ES-I3 (cell line): ENCODE measurements at regions not wholly inside any gene's neighbourhood (a gene's known extent, or its start where the extent isn't known, plus 50 kb on each side); places are given as distances from the start of the nearest gene placed in this dataset.

Experiments
- H3K36me3 ChIP-seq: 2 replicates; pipeline ENCODE4 v1.6.1; 2013; ENCODE audit warnings: mild to moderate bottlenecking, low read length, control low read depth, moderate library complexity; ENCODE audit not compliant: insufficient read depth
- H3K4me1 ChIP-seq: 2 replicates; pipeline ENCODE4 v1.6.1; 2013; ENCODE audit warnings: mild to moderate bottlenecking, control low read depth, low read length; ENCODE audit not compliant: insufficient read depth
- H3K9ac ChIP-seq: 2 replicates; pipeline ENCODE4 v1.6.1; 2013; ENCODE audit warnings: low read depth, mild to moderate bottlenecking, low read length, moderate library complexity
- H3K9me3 ChIP-seq: 2 replicates; pipeline ENCODE4 v1.6.1; 2013; ENCODE audit warnings: mild to moderate bottlenecking, low read length, moderate library complexity; ENCODE audit not compliant: control insufficient read depth, insufficient read depth

- no peak overlapping the region for H3K9ac ChIP-seq
- no peaks in the 10 kb centered on the region for H3K9me3 ChIP-seq
- 0 out of 2 replicates have a peak, but pooled peaks cover 4% of the 10 kb centered on the region for H3K4me1 ChIP-seq
- no peaks in the 10 kb centered on the region for H3K36me3 ChIP-seq
Measured at GRCh38 chr16:85550953-85551924, 61.9 kb upstream of the GSE1 start.

DNA sequence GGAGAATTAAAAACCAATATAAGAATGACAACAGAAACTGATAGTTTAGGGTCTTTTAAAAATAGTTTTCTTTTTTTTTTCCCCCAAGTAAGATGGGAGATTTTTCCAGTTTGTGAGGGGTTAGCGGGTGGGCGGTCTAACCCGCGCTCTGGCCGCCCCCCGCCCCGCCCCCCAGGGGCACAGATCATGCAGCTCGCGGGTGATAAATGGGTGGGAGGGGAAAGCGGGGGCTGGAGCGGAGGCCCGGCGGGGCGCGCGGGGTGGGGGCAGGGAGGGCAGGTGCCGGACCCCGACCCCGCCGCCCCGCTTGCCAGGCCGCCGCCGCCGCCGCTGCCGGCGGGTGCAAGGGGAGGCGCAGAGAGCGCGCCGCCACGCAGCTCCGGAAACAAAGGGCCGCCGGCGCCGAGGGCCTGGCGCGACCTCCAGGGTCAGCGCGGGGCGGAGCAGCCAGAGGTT lies 60.1 kb upstream of the GSE1 start:
- H3K9me3 ChIP-seq = no peaks in the 10 kb centered on the region
- H3K4me1 ChIP-seq = peaks cover 8% of the 10 kb centered on the region; the same call in 1 of the 2 replicates
- no peaks in the 10 kb centered on the region for H3K36me3 ChIP-seq
- peak overlapping the region; percentile 63; the same call in 1 of the 2 replicates for H3K9ac ChIP-seq

GRCh38 chr16:85553436-85554113 lies 59.5 kb upstream of the GSE1 start:
- H3K4me1 ChIP-seq = peaks cover 14% of the 10 kb centered on the region
- no peaks in the 10 kb centered on the region for H3K36me3 ChIP-seq
- no peaks in the 10 kb centered on the region for H3K9me3 ChIP-seq
- peak overlapping the region; percentile 63; the same call in 1 of the 2 replicates for H3K9ac ChIP-seq

DNA sequence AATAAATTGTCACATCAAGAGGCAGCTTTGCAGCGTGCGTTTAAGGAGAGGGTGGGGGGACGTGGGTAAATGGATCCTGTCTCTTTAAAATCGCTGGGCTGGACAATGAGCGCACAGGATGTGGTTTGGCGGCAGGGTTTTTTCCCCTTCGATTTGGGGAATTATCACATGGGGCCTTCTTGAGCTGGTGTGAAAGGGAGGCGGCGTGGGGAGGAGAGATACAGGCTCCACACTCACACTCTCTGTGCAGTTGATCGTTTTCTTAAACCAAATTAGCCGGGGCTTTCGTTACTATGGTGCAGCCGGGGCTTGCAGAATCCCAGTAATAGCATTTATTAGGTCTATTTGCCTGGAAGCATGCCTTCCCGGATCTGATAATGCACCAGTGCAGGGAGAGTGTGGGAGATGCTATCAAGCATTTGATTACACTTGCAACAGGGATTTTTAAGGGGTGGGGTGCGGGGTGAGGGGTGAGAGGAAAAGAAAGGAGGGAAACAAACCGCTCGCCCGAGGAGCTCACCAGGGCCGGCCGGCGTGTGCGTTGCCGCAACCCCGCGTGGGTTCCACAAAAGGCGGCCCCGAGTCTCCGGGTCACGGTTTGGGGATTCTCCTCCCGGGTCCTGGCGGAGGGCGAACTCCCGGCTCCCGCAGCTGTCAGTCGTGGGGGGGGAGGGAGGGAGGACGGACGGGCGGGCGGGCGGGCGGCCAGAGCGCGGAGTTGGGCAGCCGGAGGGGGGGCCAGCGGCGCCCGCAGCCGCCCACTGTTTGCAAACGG lies 58.8 kb upstream of the GSE1 start:
- no peaks in the 10 kb centered on the region for H3K9me3 ChIP-seq
- H3K4me1 ChIP-seq = peaks cover 18% of the 10 kb centered on the region
- H3K9ac ChIP-seq = peak overlapping the region; percentile 84; the same call in 1 of the 2 replicates
- no peaks in the 10 kb centered on the region for H3K36me3 ChIP-seq

GRCh38 chr16:85554889-85555718 lies 58.0 kb upstream of the GSE1 start:
- H3K9me3 ChIP-seq = no peaks in the 10 kb centered on the region
- H3K9ac ChIP-seq = peak overlapping the region; percentile 84; the same call in 1 of the 2 replicates
- peaks cover 20% of the 10 kb centered on the region for H3K4me1 ChIP-seq
- no peaks in the 10 kb centered on the region for H3K36me3 ChIP-seq

- peaks cover 20% of the 10 kb centered on the region for H3K4me1 ChIP-seq
- no peaks in the 10 kb centered on the region for H3K9me3 ChIP-seq
- H3K36me3 ChIP-seq = no peaks in the 10 kb centered on the region
- peak overlapping the region; percentile 74 for H3K9ac ChIP-seq
Measured at GRCh38 chr16:85555719-85556455, 57.2 kb upstream of the GSE1 start.

DNA sequence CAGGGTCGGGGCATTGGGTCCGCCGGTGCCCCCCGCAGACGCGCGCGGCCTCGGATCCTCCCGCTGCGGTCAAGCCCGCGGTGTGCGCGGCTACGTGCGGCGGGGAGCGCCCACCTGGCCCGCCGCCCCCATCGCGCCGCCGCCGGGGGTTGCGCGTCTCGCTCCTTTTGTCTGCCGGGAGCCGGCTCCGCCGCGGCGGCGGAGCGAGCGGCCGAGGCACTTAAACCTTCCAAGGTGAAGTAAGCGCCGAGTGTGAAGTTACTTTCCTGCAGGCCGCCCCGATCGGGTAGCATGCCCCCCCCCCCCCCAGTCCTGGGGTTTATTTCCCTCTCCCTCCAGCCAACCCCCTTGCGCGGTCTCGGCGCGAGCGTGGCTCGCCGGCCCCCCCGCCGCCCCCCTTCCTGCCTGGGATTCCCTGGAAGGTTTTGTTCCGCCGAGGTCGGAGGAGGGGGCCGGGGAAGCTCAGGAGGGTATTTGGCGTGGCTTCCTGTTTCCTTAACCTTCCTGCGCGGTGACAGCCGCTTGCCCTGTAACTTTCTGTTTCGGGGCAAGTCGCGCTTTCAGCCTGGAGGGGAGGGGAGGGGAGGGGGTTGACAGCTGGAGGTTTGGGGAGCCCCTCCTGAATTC lies 56.6 kb upstream of the GSE1 start:
- Histone ChIP-seq H3K9me3 (no peaks in the 10 kb centered on the region), H3K36me3 (no peaks in the 10 kb centered on the region), H3K9ac (peak overlapping the region; percentile 74; the same call in 1 of the 2 replicates), H3K4me1 (peaks cover 20% of the 10 kb centered on the region)

DNA sequence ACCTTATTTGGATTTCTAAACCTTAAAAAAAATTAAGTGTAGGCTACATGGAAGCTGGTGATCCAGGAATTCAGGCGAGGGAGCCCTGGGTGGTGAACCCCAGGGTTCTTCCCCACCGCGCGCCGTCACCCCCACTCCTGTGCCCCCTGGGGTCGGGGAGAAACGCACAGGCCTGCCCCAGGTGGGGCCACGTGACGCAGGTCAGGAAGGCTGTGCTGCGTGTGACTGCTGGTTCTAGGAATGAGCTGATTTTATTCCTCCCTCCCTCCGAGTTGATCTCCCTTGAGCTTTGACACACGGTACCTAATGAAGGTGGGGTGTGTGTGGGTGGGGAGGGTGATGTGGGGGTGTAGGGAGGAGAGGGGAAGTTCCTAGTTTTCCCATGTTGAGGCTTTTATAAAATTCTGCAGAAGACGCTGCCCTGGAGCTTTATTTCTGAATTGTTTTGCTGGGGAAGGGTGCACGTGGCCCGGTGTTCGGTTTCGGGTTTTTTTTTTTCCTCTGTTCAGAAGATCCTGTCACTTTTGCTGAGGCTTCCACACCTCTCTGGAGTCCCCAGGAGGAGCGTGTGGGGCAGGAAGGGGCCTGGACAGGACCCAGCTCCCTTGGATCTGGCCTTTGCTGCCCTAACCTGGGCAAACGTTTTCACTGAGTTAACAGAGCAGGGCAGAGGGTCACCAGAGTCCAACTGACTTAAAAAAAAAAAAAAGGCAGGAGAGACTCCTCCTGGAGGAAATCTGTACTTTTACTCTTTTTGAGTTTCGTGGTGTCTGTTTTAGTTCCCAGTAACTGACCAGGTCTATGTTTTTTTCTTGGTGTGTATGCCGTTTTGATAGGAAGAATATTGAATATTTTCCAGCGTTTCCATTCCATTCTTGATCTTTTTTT lies 55.8 kb upstream of the GSE1 start:
- peaks cover 24% of the 10 kb centered on the region for H3K4me1 ChIP-seq
- no peaks in the 10 kb centered on the region for H3K36me3 ChIP-seq
- H3K9ac ChIP-seq = peak overlapping the region; percentile 74
- H3K9me3 ChIP-seq = no peaks in the 10 kb centered on the region

DNA sequence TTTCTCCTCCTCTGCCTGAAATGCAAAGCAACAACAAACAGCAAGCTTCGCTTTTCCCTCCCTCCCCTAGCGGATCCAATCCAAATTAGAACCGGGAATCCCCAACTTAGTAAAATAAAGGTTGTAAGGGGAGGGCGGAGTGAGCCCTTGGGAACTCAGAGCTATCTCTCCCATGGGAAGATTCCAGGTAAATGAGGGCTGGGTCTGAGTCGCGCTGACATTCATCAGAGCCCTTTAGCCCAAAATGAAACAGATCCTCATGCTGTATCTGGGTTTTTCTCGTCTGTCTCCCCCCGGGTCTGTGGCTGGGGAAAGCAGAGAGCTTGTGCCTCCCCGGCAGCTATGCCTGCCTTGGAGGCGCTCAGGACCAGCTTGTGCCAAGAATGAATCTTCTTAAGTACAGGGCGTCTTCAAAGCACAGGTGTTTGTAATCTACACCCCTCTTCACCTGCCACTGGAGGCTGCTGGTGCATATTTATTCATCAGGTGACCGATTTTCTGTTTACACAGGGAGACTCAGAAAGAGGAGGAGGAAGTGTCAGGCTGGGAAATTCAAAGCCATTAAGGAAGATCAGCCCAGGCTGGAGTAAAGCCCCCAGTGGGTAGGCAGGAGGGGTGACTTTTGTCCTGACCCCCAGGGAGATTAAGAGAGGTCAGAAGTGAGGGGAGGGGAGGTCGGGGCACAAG lies 55.0 kb upstream of the GSE1 start:
- Histone ChIP-seq H3K36me3 (no peaks in the 10 kb centered on the region), H3K4me1 (peaks cover 26% of the 10 kb centered on the region), H3K9me3 (no peaks in the 10 kb centered on the region), H3K9ac (peak overlapping the region; percentile 74; the same call in 1 of the 2 replicates)

- Histone ChIP-seq H3K36me3 (no peaks in the 10 kb centered on the region), H3K4me1 (peaks cover 26% of the 10 kb centered on the region), H3K9ac (no peak overlapping the region), H3K9me3 (no peaks in the 10 kb centered on the region)
Measured at GRCh38 chr16:85560932-85561247, 52.2 kb upstream of the GSE1 start.

DNA sequence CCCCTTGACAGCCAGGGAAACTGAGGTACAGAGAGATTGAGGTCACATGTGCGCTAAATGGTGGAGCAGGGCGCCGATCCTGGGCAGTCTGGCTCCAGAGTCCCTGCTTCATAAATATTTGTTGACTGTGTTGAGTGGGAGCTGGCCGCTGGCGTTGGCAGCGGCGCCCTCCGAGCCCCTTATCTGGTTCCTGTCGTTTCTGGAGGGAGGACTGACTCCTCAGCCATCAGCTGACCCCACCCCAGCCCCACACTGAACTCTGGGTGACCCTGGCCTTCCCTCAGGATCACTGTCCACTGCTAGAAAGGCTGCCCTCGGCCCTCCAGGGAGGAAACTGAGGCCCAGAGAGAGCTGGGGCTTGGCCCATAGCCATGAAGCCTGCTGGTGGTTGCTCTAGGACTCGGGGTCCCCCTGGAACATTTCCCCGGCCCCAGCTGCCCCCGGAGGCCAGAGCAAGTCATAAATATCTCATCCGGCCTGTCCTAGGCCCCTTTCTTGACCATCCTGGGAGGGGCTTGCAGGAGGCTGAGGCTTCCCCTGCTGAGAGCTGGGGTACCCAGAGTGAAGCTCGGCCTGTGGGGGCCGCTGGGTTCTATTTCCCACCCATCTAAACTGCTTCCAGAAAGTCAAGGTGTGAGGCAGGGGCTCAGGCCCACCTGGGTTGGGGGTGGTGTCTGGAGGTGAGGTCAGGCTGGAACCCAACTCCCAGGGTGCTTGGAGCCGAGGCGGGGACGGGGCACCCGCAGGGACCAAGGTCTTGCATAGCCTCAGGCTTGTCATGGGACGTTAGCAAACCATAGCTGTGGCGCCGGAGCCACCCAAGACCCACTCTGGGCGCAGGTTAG lies 51.7 kb upstream of the GSE1 start:
- H3K4me1 ChIP-seq = peaks cover 32% of the 10 kb centered on the region
- H3K36me3 ChIP-seq = no peaks in the 10 kb centered on the region
- no peak overlapping the region for H3K9ac ChIP-seq

More for the DNA sequence above, 51.7 kb upstream of the GSE1 start:
- no peaks in the 10 kb centered on the region for H3K9me3 ChIP-seq
